HCT116 (cell line): ENCODE measurements at regions not wholly inside any gene's neighbourhood (a gene's known extent, or its start where the extent isn't known, plus 50 kb on each side); places are given as distances from the start of the nearest gene placed in this dataset.

Experiments
- ATAC-seq: fragments of 200-7000 bp; cut with Tn5 transposase; 2 replicates; pipeline ENCODE4 v1.9.1; 2020; ENCODE audit warnings: mild to moderate bottlenecking, moderate library complexity
- BruUV-seq: library from RNA; stranded (reverse); fragments of 400-500 nt; replicated peaks from 2 replicates; lab custom pipeline; 2021; lab: Mats Ljungman, UMichigan
- CTCF ChIA-PET: fragments of 300-600 bp; sonication (Branson Sonifier 250); formaldehyde crosslinking; loops from one replicate; lab custom pipeline; 2021; ENCODE audit warnings: antibody characterized with exemption; lab: Charles Lee
- POLR2A ChIA-PET: fragments of 300-600, 350-600 bp; sonication (Branson Sonifier 250); formaldehyde crosslinking; loops from one replicate; lab custom pipeline; 2021; ENCODE audit warnings: antibody characterized with exemption; lab: Charles Lee
- RAD21 ChIA-PET, 2 experiments: fragments of 300-600 bp; sonication (Branson Sonifier 250); formaldehyde crosslinking; loops; one replicate each; lab custom pipeline; 2023; ENCODE audit warnings: low total read pairs in 2 of 2; ENCODE audit not compliant: uncharacterized antibody in 2 of 2, unreplicated experiment in 2 of 2, low non-redundant PET in 1 of 2; lab: Charles Lee
- DNase-seq: peaks from one replicate; pipeline ENCODE4 v3.0.0-alpha.2; 2010; ENCODE audit warnings: low read depth, low spot score
- H2AFZ ChIP-seq: fragments of 200-600 bp; shearing (Covaris generic), sonication (generic); 2 replicates; pipeline ENCODE4 v1.6.1; 2017; ENCODE audit warnings: low read depth, mixed run types, mixed read lengths, antibody characterized with exemption, low read length; ENCODE audit not compliant: poor library complexity, severe bottlenecking
- H3K27ac ChIP-seq: 2 replicates; pipeline ENCODE4 v1.5.1; 2012; ENCODE audit warnings: low read depth, low read length
- H3K27me3 ChIP-seq: fragments of 200-600 bp; sonication (generic); 2 replicates; pipeline ENCODE4 v1.6.1; 2016; ENCODE audit warnings: mixed run types, low read length, mixed read lengths; ENCODE audit not compliant: insufficient read depth
- H3K36me3 ChIP-seq, 2 experiments: fragments of 200-500 bp in 1 of 2; fragments of 200-600 bp in 1 of 2; sonication (Bioruptor generic) in 1 of 2; sonication (generic) in 1 of 2; 2 replicates each; pipeline versions ENCODE4 v1.5.1 to v1.6.1; 2014 to 2016; ENCODE audit warnings: low read length in 2 of 2, inconsistent platforms in 1 of 2, mixed read lengths in 1 of 2, mixed run types in 1 of 2; ENCODE audit not compliant: insufficient read depth in 2 of 2, control insufficient read depth in 1 of 2
- H3K4me1 ChIP-seq, 2 experiments: fragments of 200-600 bp in 1 of 2; sonication (generic) in 1 of 2; 2 replicates each; pipeline versions ENCODE4 v1.5.1 to v1.6.1; 2012 to 2017; ENCODE audit warnings: low read length in 2 of 2, inconsistent platforms in 1 of 2, mild to moderate bottlenecking in 1 of 2, mixed read lengths in 1 of 2, mixed run types in 1 of 2, moderate library complexity in 1 of 2; ENCODE audit not compliant: insufficient read depth in 2 of 2, control insufficient read depth in 1 of 2
- H3K4me2 ChIP-seq: fragments of 200-600 bp; sonication (generic); 2 replicates; pipeline ENCODE4 v1.6.1; 2017; ENCODE audit warnings: mixed run types, low read length, mixed read lengths
- H3K4me3 ChIP-seq, 2 experiments: fragments of 200-600 bp in 1 of 2; sonication (generic) in 1 of 2; replicated peaks in 1 of 2; 2 replicates each; pipeline ENCODE4 v1.5.1; 2011 to 2016; ENCODE audit warnings: low read length in 2 of 2, control low read depth in 1 of 2, low read depth in 1 of 2, mild to moderate bottlenecking in 1 of 2, mixed read lengths in 1 of 2, mixed run types in 1 of 2
- H3K79me2 ChIP-seq: fragments of 200-600 bp; sonication (generic); 2 replicates; pipeline ENCODE4 v1.6.1; 2017; ENCODE audit warnings: mild to moderate bottlenecking, mixed run types, low read length, moderate library complexity, mixed read lengths; ENCODE audit not compliant: insufficient read depth
- H3K9ac ChIP-seq: fragments of 200-600 bp; sonication (generic); 2 replicates; pipeline ENCODE4 v1.6.1; 2016; ENCODE audit warnings: low read length, mixed read lengths
- H3K9me2 ChIP-seq: fragments of 200-600 bp; sonication (generic), shearing (Covaris generic); 2 replicates; pipeline ENCODE4 v1.6.1; 2017; ENCODE audit warnings: mixed run types, mild to moderate bottlenecking, moderate library complexity; ENCODE audit not compliant: insufficient read depth
- H3K9me3 ChIP-seq, 2 experiments: fragments of 200-500 bp in 1 of 2; fragments of 200-600 bp in 1 of 2; sonication (Bioruptor generic) in 1 of 2; sonication (generic) in 1 of 2; 2 replicates each; pipeline ENCODE4 v1.6.1; 2014 to 2017; ENCODE audit warnings: low read length in 2 of 2, mixed read lengths in 2 of 2, inconsistent platforms in 1 of 2, low read depth in 1 of 2, mild to moderate bottlenecking in 1 of 2, mixed run types in 1 of 2, moderate library complexity in 1 of 2; ENCODE audit not compliant: control insufficient read depth in 1 of 2, insufficient read depth in 1 of 2
- H4K20me1 ChIP-seq: fragments of 200-600 bp; sonication (generic), shearing (Covaris generic); 2 replicates; pipeline ENCODE4 v1.6.1; 2017; ENCODE audit warnings: mixed run types, mild to moderate bottlenecking, moderate library complexity; ENCODE audit not compliant: insufficient read depth
- CEBPB ChIP-seq: IDR thresholded peaks from 2 replicates; pipeline ENCODE4 v1.6.1; 2012; ENCODE audit warnings: low read depth
- EGR1 ChIP-seq: IDR thresholded peaks from 2 replicates; pipeline ENCODE4 v1.6.1; 2012; ENCODE audit warnings: low read depth
- EZH2 ChIP-seq: fragments of 200-600 bp; sonication (generic); IDR thresholded peaks from 2 replicates; pipeline ENCODE4 v1.6.1; 2017; ENCODE audit warnings: antibody characterized with exemption, mixed run types
- EZH2phosphoT487 ChIP-seq: fragments of 200-600 bp; IDR thresholded peaks from 2 replicates; pipeline ENCODE4 v1.6.1; 2018; ENCODE audit warnings: antibody characterized with exemption, borderline replicate concordance
- POLR2A ChIP-seq: IDR thresholded peaks from 2 replicates; pipeline ENCODE4 v1.7.0; 2011; ENCODE audit warnings: borderline replicate concordance; ENCODE audit not compliant: insufficient read depth, insufficient read length; ENCODE audit errors: extremely low read depth
- SIN3A ChIP-seq: IDR thresholded peaks from 2 replicates; pipeline ENCODE4 v1.6.1; 2012; ENCODE audit warnings: low read depth
- SP1 ChIP-seq: IDR thresholded peaks from 2 replicates; pipeline ENCODE4 v1.6.1; 2012; ENCODE audit warnings: low read depth
- TCF7L2 ChIP-seq: IDR thresholded peaks from 2 replicates; pipeline ENCODE4 v1.7.0; 2011; ENCODE audit warnings: borderline replicate concordance, inconsistent platforms; ENCODE audit not compliant: insufficient read depth, insufficient read length; ENCODE audit errors: extremely low read depth
- intact Hi-C: fragments of 100-400 bp; cut with micrococcal nuclease; formaldehyde crosslinking; loops from 2 replicates; pipeline ENCODE4 v1.10.0; 2022
- TF ChIP-seq, protein P1 (sequence below): IDR thresholded peaks from 2 replicates; pipeline ENCODE4 v1.6.1; 2012
- TF ChIP-seq, protein P2 (sequence below): IDR thresholded peaks from 2 replicates; pipeline ENCODE4 v1.6.1; 2012
- TF ChIP-seq, protein P3 (sequence below): IDR thresholded peaks from 2 replicates; pipeline ENCODE4 v1.6.1; 2011; ENCODE audit warnings: mild to moderate bottlenecking, low read length, moderate library complexity; ENCODE audit not compliant: insufficient replicate concordance; ENCODE audit errors: extremely low read depth
- TF ChIP-seq, protein P4 (sequence below), 3 experiments: fragments of 200-600 bp in 1 of 3; sonication (generic) in 1 of 3; IDR thresholded peaks in 2 of 3; conservative IDR thresholded peaks in 1 of 3; 2 replicates each; pipeline ENCODE4 v1.5.1; 2012 to 2017; ENCODE audit warnings: low read depth in 2 of 3, low read length in 2 of 3, antibody characterized with exemption in 1 of 3, borderline replicate concordance in 1 of 3, control low read depth in 1 of 3, mild to moderate bottlenecking in 1 of 3, mixed read lengths in 1 of 3, mixed run types in 1 of 3, moderate library complexity in 1 of 3; ENCODE audit not compliant: insufficient read depth in 1 of 3

DNA sequence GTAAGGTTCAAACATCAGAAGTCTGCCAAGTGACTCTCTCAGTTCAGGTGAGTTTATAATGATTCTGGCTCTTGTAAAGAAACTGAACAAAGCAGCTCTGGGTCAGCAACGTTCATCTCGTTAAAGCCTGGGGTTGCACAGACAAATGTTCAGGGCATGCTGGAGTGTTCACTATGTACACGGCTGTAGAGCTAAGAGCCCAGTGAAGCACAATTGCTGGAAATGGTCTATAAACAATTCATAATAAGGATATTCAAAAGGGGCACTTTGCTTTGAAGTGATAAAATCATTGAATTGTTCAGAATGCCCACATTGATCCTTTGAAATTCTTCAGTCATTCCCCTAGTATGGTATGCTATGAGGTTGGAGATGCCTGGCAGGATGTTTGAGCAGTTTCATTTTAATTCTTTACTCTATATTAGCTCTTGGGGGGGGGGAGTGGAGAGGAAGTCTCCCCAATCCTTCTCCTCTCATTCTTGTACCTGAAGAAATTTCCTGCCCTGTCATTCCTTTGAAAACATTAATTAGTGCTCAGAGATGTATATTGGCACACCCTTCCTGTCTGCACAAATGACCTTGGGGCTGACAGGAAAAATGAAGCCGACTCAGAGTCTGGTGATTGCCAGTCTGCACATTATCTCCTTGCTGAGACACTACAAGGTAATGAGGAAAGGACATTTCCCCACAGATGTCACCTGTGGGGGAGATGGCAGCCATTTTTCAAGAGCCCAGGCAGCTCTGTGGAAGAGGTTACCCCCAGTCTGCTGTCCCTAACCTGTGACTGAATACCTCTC is 145.5 kb downstream of the DLEU7 start:
- H4K20me1 ChIP-seq = no peaks in the 10 kb centered on the region
- no peaks in the 10 kb centered on the region for H3K9me3 ChIP-seq
- ATAC-seq (no peak), DNase-seq (no peak)
- ChIA-PET POLR2A (no interaction called here), RAD21 (no interaction called here), CTCF (no interaction called here)
- H3K9me2 ChIP-seq = no peaks in the 10 kb centered on the region
- BruUV-seq = no TSS peak
- no peak overlapping the region for H3K4me3 ChIP-seq
- no peaks in the 10 kb centered on the region for H3K27me3 ChIP-seq
- intact Hi-C loops = no loop called here
- no peaks in the 10 kb centered on the region for H3K4me1 ChIP-seq
- H3K9ac ChIP-seq = no peak overlapping the region
- TF ChIP-seq EGR1 = no peak
- TF ChIP-seq TCF7L2 = peak; percentile 52
- no peak overlapping the region for H2AFZ ChIP-seq
- no peaks in the 10 kb centered on the region for H3K79me2 ChIP-seq
- H3K27ac ChIP-seq = no peak overlapping the region
- H3K4me2 ChIP-seq = no peak overlapping the region
- no peaks in the 10 kb centered on the region for H3K36me3 ChIP-seq

DNA sequence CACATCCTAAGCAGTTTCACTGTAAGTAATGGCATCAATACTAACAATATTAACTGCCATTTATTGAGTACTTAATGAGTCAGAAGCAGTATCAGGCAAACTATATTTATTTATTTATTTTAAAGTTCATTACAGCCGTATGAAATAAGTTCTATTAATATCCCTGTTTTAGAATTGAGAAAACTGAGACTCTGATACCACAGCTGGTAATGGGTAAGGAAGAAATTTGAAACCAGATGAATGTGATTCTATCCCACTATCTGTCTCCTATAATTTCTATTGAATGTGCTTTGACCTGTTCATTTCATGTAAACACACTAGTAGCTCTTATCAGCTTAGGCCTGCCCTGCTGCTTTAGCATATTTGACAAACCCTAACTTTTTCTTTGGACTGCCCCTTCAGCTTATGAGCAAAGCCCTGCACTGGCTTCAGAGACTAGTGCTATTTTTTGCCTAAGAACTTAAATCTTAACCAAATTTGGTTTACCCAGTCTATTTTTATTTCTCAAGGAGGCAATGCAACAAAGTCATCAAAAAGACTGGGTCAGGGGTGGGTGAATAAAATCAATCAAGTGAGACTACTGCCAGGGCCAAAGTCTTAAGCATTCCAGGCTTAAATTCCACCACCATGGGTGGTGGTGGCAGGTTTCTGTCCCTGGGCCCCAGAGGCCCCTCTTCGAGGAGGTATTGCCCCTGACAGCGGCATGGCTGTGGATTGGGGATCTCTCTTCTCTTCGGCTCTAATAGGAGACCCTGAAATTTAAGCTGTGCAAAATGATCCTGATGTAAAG is 143.4 kb downstream of the DLEU7 start:
- intact Hi-C loops = no loop called here
- Histone ChIP-seq H4K20me1 (no peaks in the 10 kb centered on the region), H3K9me2 (no peaks in the 10 kb centered on the region), H3K4me1 (no peaks in the 10 kb centered on the region), H3K4me2 (no peak overlapping the region), H3K27ac (no peak overlapping the region), H3K79me2 (no peaks in the 10 kb centered on the region), H3K4me3 (no peak overlapping the region), H3K36me3 (no peaks in the 10 kb centered on the region), H3K9me3 (no peaks in the 10 kb centered on the region), H3K9ac (no peak overlapping the region), H2AFZ (no peak overlapping the region), H3K27me3 (no peaks in the 10 kb centered on the region)
- ATAC-seq = no peak
- CTCF ChIA-PET = no interaction called here
- RAD21 ChIA-PET = no interaction called here
- BruUV-seq = no TSS peak
- POLR2A ChIA-PET = no interaction called here
- DNase-seq = no peak
- no peak for TF ChIP-seq POLR2A
- no peak for TF ChIP-seq EZH2
- TF ChIP-seq, protein P1, sequence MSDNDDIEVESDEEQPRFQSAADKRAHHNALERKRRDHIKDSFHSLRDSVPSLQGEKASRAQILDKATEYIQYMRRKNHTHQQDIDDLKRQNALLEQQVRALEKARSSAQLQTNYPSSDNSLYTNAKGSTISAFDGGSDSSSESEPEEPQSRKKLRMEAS = no peak
- TF ChIP-seq, protein P2, sequence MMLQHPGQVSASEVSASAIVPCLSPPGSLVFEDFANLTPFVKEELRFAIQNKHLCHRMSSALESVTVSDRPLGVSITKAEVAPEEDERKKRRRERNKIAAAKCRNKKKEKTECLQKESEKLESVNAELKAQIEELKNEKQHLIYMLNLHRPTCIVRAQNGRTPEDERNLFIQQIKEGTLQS = no peak
- no peak for TF ChIP-seq CEBPB
- no peak for TF ChIP-seq SP1
- TF ChIP-seq EZH2phosphoT487 = no peak
- TF ChIP-seq, protein P3, sequence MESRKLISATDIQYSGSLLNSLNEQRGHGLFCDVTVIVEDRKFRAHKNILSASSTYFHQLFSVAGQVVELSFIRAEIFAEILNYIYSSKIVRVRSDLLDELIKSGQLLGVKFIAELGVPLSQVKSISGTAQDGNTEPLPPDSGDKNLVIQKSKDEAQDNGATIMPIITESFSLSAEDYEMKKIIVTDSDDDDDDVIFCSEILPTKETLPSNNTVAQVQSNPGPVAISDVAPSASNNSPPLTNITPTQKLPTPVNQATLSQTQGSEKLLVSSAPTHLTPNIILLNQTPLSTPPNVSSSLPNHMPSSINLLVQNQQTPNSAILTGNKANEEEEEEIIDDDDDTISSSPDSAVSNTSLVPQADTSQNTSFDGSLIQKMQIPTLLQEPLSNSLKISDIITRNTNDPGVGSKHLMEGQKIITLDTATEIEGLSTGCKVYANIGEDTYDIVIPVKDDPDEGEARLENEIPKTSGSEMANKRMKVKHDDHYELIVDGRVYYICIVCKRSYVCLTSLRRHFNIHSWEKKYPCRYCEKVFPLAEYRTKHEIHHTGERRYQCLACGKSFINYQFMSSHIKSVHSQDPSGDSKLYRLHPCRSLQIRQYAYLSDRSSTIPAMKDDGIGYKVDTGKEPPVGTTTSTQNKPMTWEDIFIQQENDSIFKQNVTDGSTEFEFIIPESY = no peak
- no peak for TF ChIP-seq SIN3A
- TF ChIP-seq, protein P4, sequence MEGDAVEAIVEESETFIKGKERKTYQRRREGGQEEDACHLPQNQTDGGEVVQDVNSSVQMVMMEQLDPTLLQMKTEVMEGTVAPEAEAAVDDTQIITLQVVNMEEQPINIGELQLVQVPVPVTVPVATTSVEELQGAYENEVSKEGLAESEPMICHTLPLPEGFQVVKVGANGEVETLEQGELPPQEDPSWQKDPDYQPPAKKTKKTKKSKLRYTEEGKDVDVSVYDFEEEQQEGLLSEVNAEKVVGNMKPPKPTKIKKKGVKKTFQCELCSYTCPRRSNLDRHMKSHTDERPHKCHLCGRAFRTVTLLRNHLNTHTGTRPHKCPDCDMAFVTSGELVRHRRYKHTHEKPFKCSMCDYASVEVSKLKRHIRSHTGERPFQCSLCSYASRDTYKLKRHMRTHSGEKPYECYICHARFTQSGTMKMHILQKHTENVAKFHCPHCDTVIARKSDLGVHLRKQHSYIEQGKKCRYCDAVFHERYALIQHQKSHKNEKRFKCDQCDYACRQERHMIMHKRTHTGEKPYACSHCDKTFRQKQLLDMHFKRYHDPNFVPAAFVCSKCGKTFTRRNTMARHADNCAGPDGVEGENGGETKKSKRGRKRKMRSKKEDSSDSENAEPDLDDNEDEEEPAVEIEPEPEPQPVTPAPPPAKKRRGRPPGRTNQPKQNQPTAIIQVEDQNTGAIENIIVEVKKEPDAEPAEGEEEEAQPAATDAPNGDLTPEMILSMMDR (IDR thresholded peaks at IDR 0.05 in 2 of 3, conservative IDR thresholded peaks at IDR 0.05 in 1 of 3; ENCODE audit: borderline replicate concordance in 1 of 3, insufficient read depth in 1 of 3, low read depth in 2 of 3, low read length in 2 of 3) = no peak
